Neural cell (in vitro differentiated cells): ENCODE measurements at regions not wholly inside any gene's neighbourhood (a gene's known extent, or its start where the extent isn't known, plus 50 kb on each side); places are given as distances from the start of the nearest gene placed in this dataset.

ENCODE experiments used
- H2AFZ ChIP-seq: fragments of 200-600, 300-800 bp; sonication (generic), shearing (Covaris generic); 2 replicates; pipeline ENCODE4 v1.6.0; 2014; ENCODE audit warnings: low read depth, mild to moderate bottlenecking, antibody characterized with exemption, low read length, moderate library complexity
- H3F3A ChIP-seq: fragments of 200-600 bp; shearing (Covaris generic); 2 replicates; pipeline ENCODE4 v1.6.1; 2016; ENCODE audit warnings: mild to moderate bottlenecking, moderate library complexity, mixed read lengths, antibody characterized with exemption, low read length; ENCODE audit not compliant: insufficient read depth, poor library complexity, severe bottlenecking
- H3K27ac ChIP-seq: fragments of 200-600, 300-800 bp; sonication (generic), shearing (Covaris generic); 2 replicates; pipeline ENCODE4 v1.5.1; 2014; ENCODE audit warnings: mild to moderate bottlenecking, low read length, moderate library complexity
- H3K27me3 ChIP-seq: fragments of 300-800, 200-600 bp; sonication (generic), shearing (Covaris generic); 2 replicates; pipeline ENCODE4 v1.6.0; 2014; ENCODE audit warnings: mild to moderate bottlenecking, low read depth, low read length, moderate library complexity; ENCODE audit not compliant: insufficient read depth
- H3K36me3 ChIP-seq: fragments of 300-800, 200-600 bp; sonication (generic), shearing (Covaris generic); 2 replicates; pipeline ENCODE4 v1.5.1; 2014; ENCODE audit warnings: mild to moderate bottlenecking, antibody characterized with exemption, low read length, moderate library complexity; ENCODE audit not compliant: insufficient read depth
- H3K4me2 ChIP-seq: fragments of 300-800, 200-600 bp; sonication (generic), shearing (Covaris generic); 2 replicates; pipeline ENCODE4 v1.6.0; 2014; ENCODE audit warnings: mild to moderate bottlenecking, low read length
- H3K4me3 ChIP-seq: fragments of 300-800, 200-600 bp; sonication (generic), shearing (Covaris generic); 2 replicates; pipeline ENCODE4 v1.5.1; 2014; ENCODE audit warnings: mild to moderate bottlenecking, low read length, moderate library complexity
- H3K79me2 ChIP-seq: fragments of 200-600 bp; shearing (Covaris generic); replicated peaks from 2 replicates; pipeline ENCODE4 v1.6.0; 2014; ENCODE audit warnings: mild to moderate bottlenecking, low read length, moderate library complexity; ENCODE audit not compliant: insufficient read depth
- H3K9ac ChIP-seq: fragments of 300-800, 200-600 bp; sonication (generic), shearing (Covaris generic); 2 replicates; pipeline ENCODE4 v1.6.1; 2016; ENCODE audit warnings: mild to moderate bottlenecking, low read length, mixed read lengths
- H3K9me2 ChIP-seq: fragments of 200-600 bp; shearing (Covaris generic); 2 replicates; pipeline ENCODE4 v1.6.1; 2016; ENCODE audit warnings: mild to moderate bottlenecking, low read length, mixed read lengths; ENCODE audit not compliant: insufficient read depth
- H3K9me3 ChIP-seq: fragments of 200-600, 300-800 bp; sonication (generic), shearing (Covaris generic); 2 replicates; pipeline ENCODE4 v1.6.1; 2016; ENCODE audit warnings: mild to moderate bottlenecking, mixed run types, low read length, moderate library complexity, mixed read lengths
- H4K20me1 ChIP-seq: fragments of 200-600 bp; shearing (Covaris generic); 2 replicates; pipeline ENCODE4 v1.6.1; 2016; ENCODE audit warnings: mild to moderate bottlenecking, mixed run types; ENCODE audit not compliant: insufficient read depth
- EP300 ChIP-seq: fragments of 450-650 bp; conservative IDR thresholded peaks from 2 replicates; pipeline ENCODE4 v1.6.1; 2014; ENCODE audit warnings: antibody characterized with exemption, mild to moderate bottlenecking, moderate library complexity; ENCODE audit not compliant: poor library complexity, severe bottlenecking
- EZH2 ChIP-seq: fragments of 200-600, 300-800 bp; shearing (Covaris generic), sonication (generic); IDR thresholded peaks from 2 replicates; pipeline ENCODE4 v1.6.1; 2014; ENCODE audit warnings: antibody characterized with exemption, low read length, borderline replicate concordance, mild to moderate bottlenecking; ENCODE audit not compliant: insufficient read depth, poor library complexity, severe bottlenecking
- MXI1 ChIP-seq: fragments of 450-650 bp; conservative IDR thresholded peaks from 2 replicates; pipeline ENCODE4 v1.6.1; 2014; ENCODE audit warnings: antibody characterized with exemption, mild to moderate bottlenecking; ENCODE audit not compliant: poor library complexity, severe bottlenecking
- POLR2AphosphoS5 ChIP-seq: IDR thresholded peaks from 2 replicates; pipeline ENCODE4 v1.6.1; 2012
- RAD21 ChIP-seq: fragments of 450-650 bp; conservative IDR thresholded peaks from 2 replicates; pipeline ENCODE4 v1.6.1; 2014; ENCODE audit warnings: antibody characterized with exemption, mild to moderate bottlenecking, moderate library complexity
- SMC3 ChIP-seq: fragments of 450-650 bp; conservative IDR thresholded peaks from 2 replicates; pipeline ENCODE4 v1.6.1; 2014; ENCODE audit warnings: antibody characterized with exemption, mild to moderate bottlenecking, moderate library complexity; ENCODE audit not compliant: poor library complexity
- TAF1 ChIP-seq: IDR thresholded peaks from 2 replicates; pipeline ENCODE4 v1.6.1; 2012; ENCODE audit warnings: low read depth
- TF ChIP-seq, protein P1 (sequence below): fragments of 450-650 bp; IDR thresholded peaks from 2 replicates; pipeline ENCODE4 v1.5.1; 2014; ENCODE audit warnings: antibody characterized with exemption, mild to moderate bottlenecking, moderate library complexity; ENCODE audit not compliant: poor library complexity, severe bottlenecking
- TF ChIP-seq, protein P2 (sequence below): IDR thresholded peaks from 2 replicates; pipeline ENCODE4 v1.6.1; 2012; ENCODE audit warnings: borderline replicate concordance

DNA sequence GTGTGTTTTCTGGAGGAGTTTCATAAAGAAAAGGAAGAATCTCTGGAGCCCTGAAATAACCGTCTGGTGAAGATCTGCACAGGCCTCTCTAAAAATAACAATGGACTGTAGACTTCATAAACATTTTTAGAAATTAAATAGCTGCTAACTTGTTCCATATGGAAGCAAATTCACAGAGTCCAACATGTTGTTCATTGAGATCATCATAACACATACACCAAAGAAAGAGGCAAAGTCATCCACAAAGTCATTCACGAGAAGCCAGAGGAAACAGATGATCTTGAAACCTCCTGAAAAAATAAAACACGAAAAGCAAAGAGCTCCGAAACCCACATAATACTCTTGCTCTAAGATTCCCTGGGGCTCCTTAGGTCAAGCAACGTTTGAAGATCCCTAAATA is 347.8 kb downstream of the EFNA5 start:
- Histone ChIP-seq H3K9me2 (no peaks in the 10 kb centered on the region), H4K20me1 (no peaks in the 10 kb centered on the region), H3K27me3 (no peaks in the 10 kb centered on the region), H3K4me2 (no peak overlapping the region), H3K79me2 (no peaks in the 10 kb centered on the region), H3K9me3 (no peaks in the 10 kb centered on the region), H3K36me3 (no peaks in the 10 kb centered on the region), H3K4me3 (no peak overlapping the region), H3K9ac (no peak overlapping the region), H3F3A (no peaks in the 10 kb centered on the region), H3K27ac (no peak overlapping the region), H2AFZ (no peak overlapping the region)
- TF ChIP-seq RAD21 (no peak), EP300 (no peak), MXI1 (no peak), POLR2AphosphoS5 (no peak), TAF1 (no peak), SMC3 (no peak), EZH2 (no peak)
- TF ChIP-seq, protein P1, sequence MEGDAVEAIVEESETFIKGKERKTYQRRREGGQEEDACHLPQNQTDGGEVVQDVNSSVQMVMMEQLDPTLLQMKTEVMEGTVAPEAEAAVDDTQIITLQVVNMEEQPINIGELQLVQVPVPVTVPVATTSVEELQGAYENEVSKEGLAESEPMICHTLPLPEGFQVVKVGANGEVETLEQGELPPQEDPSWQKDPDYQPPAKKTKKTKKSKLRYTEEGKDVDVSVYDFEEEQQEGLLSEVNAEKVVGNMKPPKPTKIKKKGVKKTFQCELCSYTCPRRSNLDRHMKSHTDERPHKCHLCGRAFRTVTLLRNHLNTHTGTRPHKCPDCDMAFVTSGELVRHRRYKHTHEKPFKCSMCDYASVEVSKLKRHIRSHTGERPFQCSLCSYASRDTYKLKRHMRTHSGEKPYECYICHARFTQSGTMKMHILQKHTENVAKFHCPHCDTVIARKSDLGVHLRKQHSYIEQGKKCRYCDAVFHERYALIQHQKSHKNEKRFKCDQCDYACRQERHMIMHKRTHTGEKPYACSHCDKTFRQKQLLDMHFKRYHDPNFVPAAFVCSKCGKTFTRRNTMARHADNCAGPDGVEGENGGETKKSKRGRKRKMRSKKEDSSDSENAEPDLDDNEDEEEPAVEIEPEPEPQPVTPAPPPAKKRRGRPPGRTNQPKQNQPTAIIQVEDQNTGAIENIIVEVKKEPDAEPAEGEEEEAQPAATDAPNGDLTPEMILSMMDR: no peak
- TF ChIP-seq, protein P2, sequence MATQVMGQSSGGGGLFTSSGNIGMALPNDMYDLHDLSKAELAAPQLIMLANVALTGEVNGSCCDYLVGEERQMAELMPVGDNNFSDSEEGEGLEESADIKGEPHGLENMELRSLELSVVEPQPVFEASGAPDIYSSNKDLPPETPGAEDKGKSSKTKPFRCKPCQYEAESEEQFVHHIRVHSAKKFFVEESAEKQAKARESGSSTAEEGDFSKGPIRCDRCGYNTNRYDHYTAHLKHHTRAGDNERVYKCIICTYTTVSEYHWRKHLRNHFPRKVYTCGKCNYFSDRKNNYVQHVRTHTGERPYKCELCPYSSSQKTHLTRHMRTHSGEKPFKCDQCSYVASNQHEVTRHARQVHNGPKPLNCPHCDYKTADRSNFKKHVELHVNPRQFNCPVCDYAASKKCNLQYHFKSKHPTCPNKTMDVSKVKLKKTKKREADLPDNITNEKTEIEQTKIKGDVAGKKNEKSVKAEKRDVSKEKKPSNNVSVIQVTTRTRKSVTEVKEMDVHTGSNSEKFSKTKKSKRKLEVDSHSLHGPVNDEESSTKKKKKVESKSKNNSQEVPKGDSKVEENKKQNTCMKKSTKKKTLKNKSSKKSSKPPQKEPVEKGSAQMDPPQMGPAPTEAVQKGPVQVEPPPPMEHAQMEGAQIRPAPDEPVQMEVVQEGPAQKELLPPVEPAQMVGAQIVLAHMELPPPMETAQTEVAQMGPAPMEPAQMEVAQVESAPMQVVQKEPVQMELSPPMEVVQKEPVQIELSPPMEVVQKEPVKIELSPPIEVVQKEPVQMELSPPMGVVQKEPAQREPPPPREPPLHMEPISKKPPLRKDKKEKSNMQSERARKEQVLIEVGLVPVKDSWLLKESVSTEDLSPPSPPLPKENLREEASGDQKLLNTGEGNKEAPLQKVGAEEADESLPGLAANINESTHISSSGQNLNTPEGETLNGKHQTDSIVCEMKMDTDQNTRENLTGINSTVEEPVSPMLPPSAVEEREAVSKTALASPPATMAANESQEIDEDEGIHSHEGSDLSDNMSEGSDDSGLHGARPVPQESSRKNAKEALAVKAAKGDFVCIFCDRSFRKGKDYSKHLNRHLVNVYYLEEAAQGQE: no peak

DNA sequence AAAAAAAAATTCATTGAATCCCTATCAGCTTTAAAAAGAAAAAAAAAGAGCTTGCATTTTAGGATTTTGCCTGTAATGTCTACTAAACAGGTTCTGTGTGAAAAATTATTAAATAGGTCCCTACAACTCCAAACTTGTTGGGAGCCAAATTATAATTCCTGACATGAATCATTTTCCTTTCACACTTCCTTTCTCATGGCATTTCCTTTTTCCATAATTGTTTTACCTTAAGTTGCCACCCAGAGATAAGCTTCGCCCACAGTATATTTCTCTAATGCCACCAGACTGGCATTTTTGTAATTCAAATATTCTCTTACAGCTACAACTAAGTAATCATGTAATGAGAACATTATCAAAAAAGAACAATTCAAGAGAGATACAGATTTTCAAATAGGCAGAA is 348.8 kb downstream of the EFNA5 start:
- H3K9me3 ChIP-seq: no peaks in the 10 kb centered on the region
- no peak overlapping the region for H3K9ac ChIP-seq
- no peaks in the 10 kb centered on the region for H3K9me2 ChIP-seq
- TF ChIP-seq, protein P2: no peak
- TF ChIP-seq EZH2: no peak
- no peak for TF ChIP-seq POLR2AphosphoS5
- TF ChIP-seq, protein P1: no peak
- TF ChIP-seq SMC3: no peak
- TF ChIP-seq EP300: no peak
- no peak for TF ChIP-seq RAD21
- no peak for TF ChIP-seq TAF1
- no peak for TF ChIP-seq MXI1
- no peaks in the 10 kb centered on the region for H4K20me1 ChIP-seq
- no peaks in the 10 kb centered on the region for H3K79me2 ChIP-seq
- no peaks in the 10 kb centered on the region for H3K27me3 ChIP-seq
- no peaks in the 10 kb centered on the region for H3K36me3 ChIP-seq
- no peak overlapping the region for H3K4me3 ChIP-seq
- no peak overlapping the region for H3K27ac ChIP-seq
- H3F3A ChIP-seq: no peaks in the 10 kb centered on the region
- no peak overlapping the region for H3K4me2 ChIP-seq
- no peak overlapping the region for H2AFZ ChIP-seq
